HEK293 (cell line): ENCODE measurements at regions not wholly inside any gene's neighbourhood (a gene's known extent, or its start where the extent isn't known, plus 50 kb on each side); places are given as distances from the start of the nearest gene placed in this dataset.

Experiments used
- EGR2 ChIP-seq: fragments of 450-650 bp; formaldehyde crosslinking; IDR thresholded peaks from 2 replicates; pipeline ENCODE4 v1.5.1; 2016; ENCODE audit warnings: low read depth, missing biosample characterization, missing genetic modification characterization
- HOXA7 ChIP-seq: sonication (generic); formaldehyde crosslinking; IDR thresholded peaks from 2 replicates; pipeline ENCODE4 v1.8.1; 2022; ENCODE audit warnings: missing genetic modification reagents, borderline replicate concordance
- IKZF3 ChIP-seq: fragments of 450-650 bp; IDR thresholded peaks from 2 replicates; pipeline ENCODE4 v1.5.0; 2018; ENCODE audit warnings: missing biosample characterization, mild to moderate bottlenecking, missing genetic modification characterization, moderate library complexity
- KLF8 ChIP-seq: fragments of 450-650 bp; formaldehyde crosslinking; IDR thresholded peaks from 2 replicates; pipeline ENCODE4 v1.5.1; 2016; ENCODE audit warnings: missing biosample characterization, missing genetic modification characterization
- KLF9 ChIP-seq: fragments of 450-650 bp; formaldehyde crosslinking; IDR thresholded peaks from 2 replicates; pipeline ENCODE4 v1.5.1; 2016; ENCODE audit warnings: missing biosample characterization, missing genetic modification characterization, low read depth
- PRDM4 ChIP-seq: fragments of 450-650 bp; formaldehyde crosslinking; IDR thresholded peaks from 2 replicates; pipeline ENCODE4 v1.5.1; 2017; ENCODE audit warnings: missing biosample characterization, missing genetic modification characterization
- RBAK ChIP-seq: fragments of 450-650 bp; formaldehyde crosslinking; IDR thresholded peaks from 2 replicates; pipeline ENCODE4 v1.5.1; 2016; ENCODE audit warnings: missing biosample characterization, missing genetic modification characterization
- ZBTB7A ChIP-seq: fragments of 450-650 bp; formaldehyde crosslinking; IDR thresholded peaks from 2 replicates; pipeline ENCODE4 v1.5.1; 2016; ENCODE audit warnings: low read depth, missing biosample characterization, missing genetic modification characterization
- ZBTB8A ChIP-seq: fragments of 450-650 bp; formaldehyde crosslinking; IDR thresholded peaks from 2 replicates; pipeline ENCODE4 v1.5.1; 2016; ENCODE audit warnings: missing biosample characterization, missing genetic modification characterization
- ZFP69B ChIP-seq: fragments of 450-650 bp; formaldehyde crosslinking; IDR thresholded peaks from 2 replicates; pipeline ENCODE4 v1.5.1; 2016; ENCODE audit warnings: missing biosample characterization, missing genetic modification characterization
- ZNF133 ChIP-seq: fragments of 450-650 bp; formaldehyde crosslinking; IDR thresholded peaks from 2 replicates; pipeline ENCODE4 v1.5.1; 2016; ENCODE audit warnings: missing biosample characterization, missing genetic modification characterization
- ZNF140 ChIP-seq: fragments of 450-650 bp; formaldehyde crosslinking; IDR thresholded peaks from 2 replicates; pipeline ENCODE4 v1.5.1; 2016; ENCODE audit warnings: missing biosample characterization, missing genetic modification characterization
- ZNF155 ChIP-seq: fragments of 450-650 bp; formaldehyde crosslinking; IDR thresholded peaks from 2 replicates; pipeline ENCODE4 v1.5.1; 2016; ENCODE audit warnings: missing biosample characterization, missing genetic modification characterization
- ZNF221 ChIP-seq: fragments of 450-650 bp; formaldehyde crosslinking; IDR thresholded peaks from 2 replicates; pipeline ENCODE4 v1.5.1; 2017; ENCODE audit warnings: missing biosample characterization, missing genetic modification characterization, borderline replicate concordance
- ZNF248 ChIP-seq: fragments of 450-650 bp; formaldehyde crosslinking; IDR thresholded peaks from 2 replicates; pipeline ENCODE4 v1.5.1; 2017; ENCODE audit warnings: missing biosample characterization, missing genetic modification characterization
- ZNF302 ChIP-seq: fragments of 450-650 bp; formaldehyde crosslinking; IDR thresholded peaks from 2 replicates; pipeline ENCODE4 v1.5.1; 2016; ENCODE audit warnings: missing biosample characterization, missing genetic modification characterization, low read depth
- ZNF324 ChIP-seq: fragments of 450-650 bp; formaldehyde crosslinking; IDR thresholded peaks from 2 replicates; pipeline ENCODE4 v1.5.1; 2016; ENCODE audit warnings: missing biosample characterization, missing genetic modification characterization
- ZNF354C ChIP-seq: fragments of 450-650 bp; formaldehyde crosslinking; IDR thresholded peaks from 2 replicates; pipeline ENCODE4 v1.5.1; 2016; ENCODE audit warnings: missing biosample characterization, missing genetic modification characterization, low read depth, borderline replicate concordance
- ZNF366 ChIP-seq: fragments of 450-650 bp; formaldehyde crosslinking; conservative IDR thresholded peaks from 2 replicates; pipeline ENCODE4 v1.5.1; 2016; ENCODE audit warnings: missing biosample characterization, missing genetic modification characterization
- ZNF501 ChIP-seq: fragments of 450-650 bp; formaldehyde crosslinking; IDR thresholded peaks from 2 replicates; pipeline ENCODE4 v1.5.1; 2016; ENCODE audit warnings: missing biosample characterization, missing genetic modification characterization
- ZNF560 ChIP-seq: fragments of 450-650 bp; formaldehyde crosslinking; IDR thresholded peaks from 2 replicates; pipeline ENCODE4 v1.5.1; 2017; ENCODE audit warnings: missing biosample characterization, missing genetic modification characterization, borderline replicate concordance
- ZNF654 ChIP-seq: fragments of 450-650 bp; formaldehyde crosslinking; IDR thresholded peaks from 2 replicates; pipeline ENCODE4 v1.5.1; 2016; ENCODE audit warnings: low read depth, missing biosample characterization, missing genetic modification characterization
- ZNF664 ChIP-seq: fragments of 450-650 bp; formaldehyde crosslinking; IDR thresholded peaks from 2 replicates; pipeline ENCODE4 v1.5.1; 2016; ENCODE audit warnings: missing biosample characterization, missing genetic modification characterization
- ZNF747 ChIP-seq: fragments of 450-650 bp; formaldehyde crosslinking; IDR thresholded peaks from 2 replicates; pipeline ENCODE4 v1.5.1; 2016; ENCODE audit warnings: missing biosample characterization, missing genetic modification characterization
- ZNF785 ChIP-seq: fragments of 450-650 bp; formaldehyde crosslinking; IDR thresholded peaks from 2 replicates; pipeline ENCODE4 v1.5.1; 2016; ENCODE audit warnings: missing biosample characterization, missing genetic modification characterization
- ZNF837 ChIP-seq: fragments of 450-650 bp; formaldehyde crosslinking; IDR thresholded peaks from 2 replicates; pipeline ENCODE4 v1.5.1; 2016; ENCODE audit warnings: missing biosample characterization, missing genetic modification characterization
- ZNF843 ChIP-seq: fragments of 450-650 bp; formaldehyde crosslinking; IDR thresholded peaks from 2 replicates; pipeline ENCODE4 v1.5.1; 2016; ENCODE audit warnings: missing biosample characterization, missing genetic modification characterization
- ZSCAN23 ChIP-seq: fragments of 450-650 bp; formaldehyde crosslinking; IDR thresholded peaks from 2 replicates; pipeline ENCODE4 v1.5.1; 2016; ENCODE audit warnings: missing biosample characterization, missing genetic modification characterization
- ZXDB ChIP-seq: fragments of 450-650 bp; formaldehyde crosslinking; IDR thresholded peaks from 2 replicates; pipeline ENCODE4 v1.5.1; 2016; ENCODE audit warnings: missing biosample characterization, missing genetic modification characterization
- TF ChIP-seq, protein P1 (sequence below): fragments of 450-650 bp; formaldehyde crosslinking; IDR thresholded peaks from 2 replicates; pipeline ENCODE4 v1.5.1; 2016; ENCODE audit warnings: missing biosample characterization, missing genetic modification characterization
- TF ChIP-seq, protein P2 (sequence below): fragments of 450-650 bp; formaldehyde crosslinking; IDR thresholded peaks from 2 replicates; pipeline ENCODE4 v1.5.1; 2017; ENCODE audit warnings: missing biosample characterization, missing genetic modification characterization
- TF ChIP-seq, protein P3 (sequence below): fragments of 450-650 bp; formaldehyde crosslinking; IDR thresholded peaks from 2 replicates; pipeline ENCODE4 v1.5.1; 2016; ENCODE audit warnings: missing biosample characterization, missing genetic modification characterization
- TF ChIP-seq, protein P4 (sequence below): fragments of 450-650 bp; formaldehyde crosslinking; IDR thresholded peaks from 2 replicates; pipeline ENCODE4 v1.5.1; 2016; ENCODE audit warnings: missing biosample characterization, missing genetic modification characterization

DNA sequence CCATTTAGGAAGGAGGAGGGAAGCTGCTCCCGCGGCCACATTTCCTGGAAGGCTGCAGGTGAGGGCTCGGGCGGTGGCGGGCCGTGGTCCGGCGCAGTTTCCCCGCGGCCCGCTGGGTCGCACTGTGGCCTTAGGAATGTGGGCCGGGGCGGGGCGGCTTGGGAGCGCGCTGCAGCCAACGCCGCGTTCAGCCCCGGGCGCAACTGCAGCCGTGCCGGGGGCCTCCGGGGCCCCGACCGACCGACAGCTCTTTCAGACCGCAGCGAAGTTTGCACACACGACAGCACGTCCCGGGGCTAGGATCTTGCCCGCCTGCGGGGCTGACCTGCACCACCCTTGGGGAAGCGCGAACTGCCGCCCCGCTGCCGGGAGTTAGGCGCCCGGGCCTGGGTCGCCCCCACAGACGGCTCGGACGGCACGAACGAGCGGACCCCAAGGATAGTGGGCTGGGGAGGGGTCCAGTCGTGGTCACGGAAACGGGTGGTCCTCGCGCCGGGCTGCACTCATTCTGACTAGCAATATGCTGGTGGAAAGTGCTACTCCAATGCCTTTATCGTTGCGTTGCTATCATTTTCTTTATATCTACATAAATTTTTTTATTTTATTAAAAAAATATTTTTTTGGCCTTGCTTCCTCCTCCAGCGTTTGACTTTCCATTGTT, 69.9 kb upstream of the DLX2 start (continued):
- no peak for TF ChIP-seq ZFP69B (tag by site-specific recombination)
- TF ChIP-seq KLF8 (tag by site-specific recombination), result peak; percentile 23; the same call in 1 of the 2 replicates
- TF ChIP-seq ZNF654, result peak; percentile 35
- no peak for TF ChIP-seq ZSCAN23 (tag by site-specific recombination)
- no peak for TF ChIP-seq IKZF3 (tag by site-specific recombination)
- no peak for TF ChIP-seq ZNF843
- TF ChIP-seq ZNF133 (tag by site-specific recombination), result no peak
- TF ChIP-seq ZNF302, result no peak
- TF ChIP-seq, protein P1, sequence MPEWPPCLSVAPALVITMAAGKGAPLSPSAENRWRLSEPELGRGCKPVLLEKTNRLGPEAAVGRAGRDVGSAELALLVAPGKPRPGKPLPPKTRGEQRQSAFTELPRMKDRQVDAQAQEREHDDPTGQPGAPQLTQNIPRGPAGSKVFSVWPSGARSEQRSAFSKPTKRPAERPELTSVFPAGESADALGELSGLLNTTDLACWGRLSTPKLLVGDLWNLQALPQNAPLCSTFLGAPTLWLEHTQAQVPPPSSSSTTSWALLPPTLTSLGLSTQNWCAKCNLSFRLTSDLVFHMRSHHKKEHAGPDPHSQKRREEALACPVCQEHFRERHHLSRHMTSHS, result no peak
- no peak for TF ChIP-seq ZNF837
- TF ChIP-seq ZBTB8A (tag by site-specific recombination), result 0 out of 2 replicates have a peak, but pooled peaks have one; percentile 29
- TF ChIP-seq KLF9 (tag by site-specific recombination), result peak; percentile 29; the same call in 1 of the 2 replicates
- TF ChIP-seq ZNF560, result no peak
- TF ChIP-seq ZNF501 (tag by site-specific recombination), result no peak
- no peak for TF ChIP-seq ZNF248 (tag by site-specific recombination)
- no peak for TF ChIP-seq ZNF747 (tag by site-specific recombination)
- no peak for TF ChIP-seq ZNF221
- TF ChIP-seq ZNF324 (tag by site-specific recombination), result no peak
- TF ChIP-seq RBAK (tag by site-specific recombination), result no peak
- TF ChIP-seq, protein P2, sequence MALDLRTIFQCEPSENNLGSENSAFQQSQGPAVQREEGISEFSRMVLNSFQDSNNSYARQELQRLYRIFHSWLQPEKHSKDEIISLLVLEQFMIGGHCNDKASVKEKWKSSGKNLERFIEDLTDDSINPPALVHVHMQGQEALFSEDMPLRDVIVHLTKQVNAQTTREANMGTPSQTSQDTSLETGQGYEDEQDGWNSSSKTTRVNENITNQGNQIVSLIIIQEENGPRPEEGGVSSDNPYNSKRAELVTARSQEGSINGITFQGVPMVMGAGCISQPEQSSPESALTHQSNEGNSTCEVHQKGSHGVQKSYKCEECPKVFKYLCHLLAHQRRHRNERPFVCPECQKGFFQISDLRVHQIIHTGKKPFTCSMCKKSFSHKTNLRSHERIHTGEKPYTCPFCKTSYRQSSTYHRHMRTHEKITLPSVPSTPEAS (tag by site-specific recombination), result no peak
- TF ChIP-seq ZNF140 (tag by site-specific recombination), result no peak
- no peak for TF ChIP-seq ZNF155 (tag by site-specific recombination)
- TF ChIP-seq ZNF664 (tag by site-specific recombination), result no peak
- no peak for TF ChIP-seq ZNF785
- TF ChIP-seq ZNF366 (tag by site-specific recombination), result no peak
- TF ChIP-seq, protein P3, sequence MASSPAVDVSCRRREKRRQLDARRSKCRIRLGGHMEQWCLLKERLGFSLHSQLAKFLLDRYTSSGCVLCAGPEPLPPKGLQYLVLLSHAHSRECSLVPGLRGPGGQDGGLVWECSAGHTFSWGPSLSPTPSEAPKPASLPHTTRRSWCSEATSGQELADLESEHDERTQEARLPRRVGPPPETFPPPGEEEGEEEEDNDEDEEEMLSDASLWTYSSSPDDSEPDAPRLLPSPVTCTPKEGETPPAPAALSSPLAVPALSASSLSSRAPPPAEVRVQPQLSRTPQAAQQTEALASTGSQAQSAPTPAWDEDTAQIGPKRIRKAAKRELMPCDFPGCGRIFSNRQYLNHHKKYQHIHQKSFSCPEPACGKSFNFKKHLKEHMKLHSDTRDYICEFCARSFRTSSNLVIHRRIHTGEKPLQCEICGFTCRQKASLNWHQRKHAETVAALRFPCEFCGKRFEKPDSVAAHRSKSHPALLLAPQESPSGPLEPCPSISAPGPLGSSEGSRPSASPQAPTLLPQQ (tag by site-specific recombination), result 0 out of 2 replicates have a peak, but pooled peaks have one; percentile 38
- no peak for TF ChIP-seq ZBTB7A (tag by site-specific recombination)
- TF ChIP-seq HOXA7, result no peak
- TF ChIP-seq, protein P4, sequence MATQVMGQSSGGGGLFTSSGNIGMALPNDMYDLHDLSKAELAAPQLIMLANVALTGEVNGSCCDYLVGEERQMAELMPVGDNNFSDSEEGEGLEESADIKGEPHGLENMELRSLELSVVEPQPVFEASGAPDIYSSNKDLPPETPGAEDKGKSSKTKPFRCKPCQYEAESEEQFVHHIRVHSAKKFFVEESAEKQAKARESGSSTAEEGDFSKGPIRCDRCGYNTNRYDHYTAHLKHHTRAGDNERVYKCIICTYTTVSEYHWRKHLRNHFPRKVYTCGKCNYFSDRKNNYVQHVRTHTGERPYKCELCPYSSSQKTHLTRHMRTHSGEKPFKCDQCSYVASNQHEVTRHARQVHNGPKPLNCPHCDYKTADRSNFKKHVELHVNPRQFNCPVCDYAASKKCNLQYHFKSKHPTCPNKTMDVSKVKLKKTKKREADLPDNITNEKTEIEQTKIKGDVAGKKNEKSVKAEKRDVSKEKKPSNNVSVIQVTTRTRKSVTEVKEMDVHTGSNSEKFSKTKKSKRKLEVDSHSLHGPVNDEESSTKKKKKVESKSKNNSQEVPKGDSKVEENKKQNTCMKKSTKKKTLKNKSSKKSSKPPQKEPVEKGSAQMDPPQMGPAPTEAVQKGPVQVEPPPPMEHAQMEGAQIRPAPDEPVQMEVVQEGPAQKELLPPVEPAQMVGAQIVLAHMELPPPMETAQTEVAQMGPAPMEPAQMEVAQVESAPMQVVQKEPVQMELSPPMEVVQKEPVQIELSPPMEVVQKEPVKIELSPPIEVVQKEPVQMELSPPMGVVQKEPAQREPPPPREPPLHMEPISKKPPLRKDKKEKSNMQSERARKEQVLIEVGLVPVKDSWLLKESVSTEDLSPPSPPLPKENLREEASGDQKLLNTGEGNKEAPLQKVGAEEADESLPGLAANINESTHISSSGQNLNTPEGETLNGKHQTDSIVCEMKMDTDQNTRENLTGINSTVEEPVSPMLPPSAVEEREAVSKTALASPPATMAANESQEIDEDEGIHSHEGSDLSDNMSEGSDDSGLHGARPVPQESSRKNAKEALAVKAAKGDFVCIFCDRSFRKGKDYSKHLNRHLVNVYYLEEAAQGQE (tag by site-specific recombination), result no peak
- TF ChIP-seq EGR2, result no peak
- TF ChIP-seq ZNF354C (tag by site-specific recombination), result no peak
- 0 out of 2 replicates have a peak, but pooled peaks have one; percentile 25 for TF ChIP-seq ZXDB (tag by site-specific recombination)
- TF ChIP-seq PRDM4 (tag by site-specific recombination), result no peak
